Erythroblast (primary cell): ENCODE measurements at regions not wholly inside any gene's neighbourhood (a gene's known extent, or its start where the extent isn't known, plus 50 kb on each side); places are given as distances from the start of the nearest gene placed in this dataset.

ENCODE experiments used
- GATA1 ChIP-seq: IDR thresholded peaks from 2 replicates; pipeline ENCODE4 v1.6.1; 2011; ENCODE audit warnings: low read depth, mild to moderate bottlenecking, control low read depth, low read length, moderate library complexity
- POLR2A ChIP-seq: IDR thresholded peaks from 2 replicates; pipeline ENCODE4 v1.6.1; 2011; ENCODE audit warnings: mild to moderate bottlenecking, low read length

- TF ChIP-seq POLR2A (no peak), GATA1 (no peak)
Observed at GRCh38 chr14:59069163-59069854, 119.2 kb upstream of the DAAM1 start.
